ENCODE measurements at regions not wholly inside any gene's neighbourhood (a gene's known extent, or its start where the extent isn't known, plus 50 kb on each side); places are given as distances from the start of the nearest gene placed in this dataset.
"Not testable (repeated sequence)": the region's sequence is repeated elsewhere in the genome, so short reads cannot be mapped to it uniquely, and the experiment has no call there.

- DNase-seq (ENCODE audit: extremely low spot score, insufficient read length, low read depth), result no peak
- FAIRE-seq, result peak; percentile 71
Measured at GRCh38 chr4:26192899-26193869, 127.6 kb upstream of the RBPJ start.

GRCh38 chr4:26194764-26195163 is 126.0 kb upstream of the RBPJ start:
- no peak for DNase-seq (ENCODE audit: extremely low spot score, insufficient read length, low read depth)
- peak; percentile 38 for FAIRE-seq

- DNase-seq (ENCODE audit: extremely low spot score, insufficient read length, low read depth) (no peak), FAIRE-seq (no peak)
Measured at GRCh38 chr4:26196567-26196966, 124.2 kb upstream of the RBPJ start.

GRCh38 chr4:26197018-26197779 is 123.6 kb upstream of the RBPJ start:
- peak; percentile 98 for FAIRE-seq
- DNase-seq (ENCODE audit: extremely low spot score, insufficient read length, low read depth), result peak; percentile 49

- DNase-seq (ENCODE audit: extremely low spot score, insufficient read length, low read depth); FAIRE-seq: not testable (repeated sequence)
Measured at GRCh38 chr4:26198931-26199330, 121.9 kb upstream of the RBPJ start.

GRCh38 chr4:26199596-26199995 is 121.2 kb upstream of the RBPJ start:
- DNase-seq (ENCODE audit: extremely low spot score, insufficient read length, low read depth) (no peak), FAIRE-seq (no peak)

- no peak for DNase-seq (ENCODE audit: extremely low spot score, insufficient read length, low read depth)
- no peak for FAIRE-seq
Measured at GRCh38 chr4:26201120-26201519, 119.7 kb upstream of the RBPJ start.

GRCh38 chr4:26204249-26204825 is 116.5 kb upstream of the RBPJ start:
- FAIRE-seq (no peak), DNase-seq (ENCODE audit: extremely low spot score, insufficient read length, low read depth) (no peak)

GRCh38 chr4:26204911-26205370 is 115.9 kb upstream of the RBPJ start:
- FAIRE-seq (no peak), DNase-seq (ENCODE audit: extremely low spot score, insufficient read length, low read depth) (no peak)

- FAIRE-seq (no peak), DNase-seq (ENCODE audit: extremely low spot score, insufficient read length, low read depth) (no peak)
Measured at GRCh38 chr4:26206339-26206738, 114.5 kb upstream of the RBPJ start.

- FAIRE-seq (no peak), DNase-seq (ENCODE audit: extremely low spot score, insufficient read length, low read depth) (no peak)
Measured at GRCh38 chr4:26206999-26207398, 113.8 kb upstream of the RBPJ start.

- no peak for DNase-seq (ENCODE audit: extremely low spot score, insufficient read length, low read depth)
- FAIRE-seq, result no peak
Measured at GRCh38 chr4:26207631-26208030, 113.2 kb upstream of the RBPJ start.

- FAIRE-seq, result no peak
- no peak for DNase-seq (ENCODE audit: extremely low spot score, insufficient read length, low read depth)
Measured at GRCh38 chr4:26208237-26208994, 112.4 kb upstream of the RBPJ start.

GRCh38 chr4:26209378-26209777 is 111.4 kb upstream of the RBPJ start:
- not testable (repeated sequence) for DNase-seq (ENCODE audit: extremely low spot score, insufficient read length, low read depth)
- peak; percentile 69 for FAIRE-seq

GRCh38 chr4:26212528-26212927 is 108.3 kb upstream of the RBPJ start:
- DNase-seq (ENCODE audit: extremely low spot score, insufficient read length, low read depth), result no peak
- FAIRE-seq, result no peak

- DNase-seq (ENCODE audit: extremely low spot score, insufficient read length, low read depth) (no peak), FAIRE-seq (no peak)
Measured at GRCh38 chr4:26213317-26213716, 107.5 kb upstream of the RBPJ start.

GRCh38 chr4:26214994-26215393 is 105.8 kb upstream of the RBPJ start:
- DNase-seq (ENCODE audit: extremely low spot score, insufficient read length, low read depth) (no peak), FAIRE-seq (no peak)

- FAIRE-seq, result no peak
Measured at GRCh38 chr4:26215725-26216124, 105.1 kb upstream of the RBPJ start.

GRCh38 chr4:26217481-26217880 is 103.3 kb upstream of the RBPJ start:
- DNase-seq (ENCODE audit: extremely low spot score, insufficient read length, low read depth) (no peak), FAIRE-seq (no peak)

More at GRCh38 chr4:26215725-26216124, 105.1 kb upstream of the RBPJ start:
- no peak for DNase-seq (ENCODE audit: extremely low spot score, insufficient read length, low read depth)
